ENCODE measurements at regions not wholly inside any gene's neighbourhood (a gene's known extent, or its start where the extent isn't known, plus 50 kb on each side); places are given as distances from the start of the nearest gene placed in this dataset.

- BruUV-seq (replicated peaks): no TSS peak
- CTCF ChIA-PET (ENCODE audit: low intra/inter-chr PET ratio, low total read pairs): no interaction called here
Measured at GRCh38 chr6:117191009-117191408, 74.3 kb upstream of the VGLL2 start.

DNA sequence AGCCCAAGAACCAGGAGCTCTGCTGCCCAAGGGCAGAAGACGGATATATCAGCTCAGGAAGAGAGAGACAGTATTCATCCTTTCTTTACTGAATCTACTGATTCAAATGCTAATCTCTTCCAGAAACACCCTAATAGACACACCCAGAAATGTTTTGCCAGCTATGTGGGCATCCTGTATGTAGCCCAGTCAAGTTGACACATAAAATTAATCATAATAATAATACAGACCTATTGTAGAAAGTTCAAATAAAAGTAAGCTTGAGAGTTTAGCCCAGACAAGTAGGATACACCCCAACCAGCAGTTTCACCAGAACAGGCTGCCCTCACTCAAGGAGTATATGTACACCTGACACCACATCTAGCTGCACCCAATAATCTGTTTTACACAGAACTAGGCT, 73.9 kb upstream of the VGLL2 start:
- ChIA-PET POLR2A (no interaction called here), CTCF (ENCODE audit: low intra/inter-chr PET ratio, low total read pairs) (no interaction called here)
- Histone ChIP-seq H3K4me1 (ENCODE audit: insufficient read depth, low read length) (no peaks in the 10 kb centered on the region), H4K20me1 (ENCODE audit: insufficient read depth, low read length) (no peaks in the 10 kb centered on the region), H3K27ac (ENCODE audit: extremely low read length, insufficient read depth, low read length) (no peak overlapping the region), H3K9ac (ENCODE audit: insufficient read depth, low read depth, low read length) (no peak overlapping the region), H3K36me3 (replicated peaks in 1 of 2; ENCODE audit: control insufficient read depth in 1 of 2, insufficient read depth in 2 of 2, low read length in 2 of 2) (no peaks in the 10 kb centered on the region), H3K27me3 (ENCODE audit: control insufficient read depth in 1 of 2, insufficient read depth in 2 of 2, low read length in 2 of 2) (no peaks in the 10 kb centered on the region), H3K79me2 (ENCODE audit: insufficient read depth, low read length) (no peaks in the 10 kb centered on the region), H3K4me3 (replicated peaks in 1 of 3; ENCODE audit: insufficient read depth in 1 of 3, low read depth in 2 of 3, low read length in 3 of 3) (no peak overlapping the region), H3K4me2 (ENCODE audit: low read depth, low read length) (no peak overlapping the region), H2AFZ (ENCODE audit: low read length) (no peak overlapping the region), H3K9me3 (ENCODE audit: low read length) (no peaks in the 10 kb centered on the region)
- 67% methylated on average over 1 of the region's 1 CpG for WGBS (ENCODE audit: low lambda C conversion rate)
- BruUV-seq (replicated peaks): no TSS peak
- in situ Hi-C loops (cut with HindIII; ENCODE audit: extremely low pct_ligation_motif_present, low pct_unique_long_range_greater_than_20kb) (loop anchor here (10.0 kb wide), 1 partner anchor 317 kb away; the partner anchor contains the start of gene RFX6), intact Hi-C loops (cut with micrococcal nuclease; ENCODE audit: unreplicated experiment) (no loop called here)
- ATAC-seq (no peak), DNase-seq (ENCODE audit: low spot score) (no peak), FAIRE-seq (no peak)
- TF ChIP-seq SKI (IDR thresholded peaks at IDR 0.05; ENCODE audit: partially characterized antibody): no peak
- no peak for TF ChIP-seq SMARCC2 (IDR thresholded peaks at IDR 0.05)
- TF ChIP-seq ZSCAN12 (CRISPR knock-in tag; IDR thresholded peaks at IDR 0.05): no peak
- TF ChIP-seq ZNF33B (CRISPR knock-in tag; IDR thresholded peaks at IDR 0.05): no peak

More at GRCh38 chr6:117191009-117191408, 74.3 kb upstream of the VGLL2 start:
- no peak overlapping the region for H3K4me2 ChIP-seq (ENCODE audit: low read depth, low read length)
- H3K36me3 ChIP-seq (replicated peaks in 1 of 2; ENCODE audit: control insufficient read depth in 1 of 2, insufficient read depth in 2 of 2, low read length in 2 of 2): no peaks in the 10 kb centered on the region
- H3K4me3 ChIP-seq (replicated peaks in 1 of 3; ENCODE audit: insufficient read depth in 1 of 3, low read depth in 2 of 3, low read length in 3 of 3): no peak overlapping the region
- H3K9me3 ChIP-seq (ENCODE audit: low read length): no peaks in the 10 kb centered on the region
- H3K27me3 ChIP-seq (ENCODE audit: control insufficient read depth in 1 of 2, insufficient read depth in 2 of 2, low read length in 2 of 2): no peaks in the 10 kb centered on the region
- H3K79me2 ChIP-seq (ENCODE audit: insufficient read depth, low read length): no peaks in the 10 kb centered on the region
- ATAC-seq: no peak
- no peaks in the 10 kb centered on the region for H3K4me1 ChIP-seq (ENCODE audit: insufficient read depth, low read length)
- in situ Hi-C loops (cut with HindIII; ENCODE audit: extremely low pct_ligation_motif_present, low pct_unique_long_range_greater_than_20kb) (loop anchor here (10.0 kb wide), 1 partner anchor 316 kb away; the partner anchor contains the start of gene RFX6), intact Hi-C loops (cut with micrococcal nuclease; ENCODE audit: unreplicated experiment) (no loop called here)
- no peak for FAIRE-seq
- TF ChIP-seq PPARG (CRISPR knock-in tag; conservative IDR thresholded peaks at IDR 0.05) (no peak), MAFK (conservative IDR thresholded peaks at IDR 0.05 in 1 of 2, IDR thresholded peaks at IDR 0.05 in 1 of 2; ENCODE audit: low read length in 2 of 2) (peak; percentile 68 to 86; a peak in 3 of 4 replicates), MAFF (IDR thresholded peaks at IDR 0.05; ENCODE audit: low read depth, low read length) (peak; percentile 70)
- no peak overlapping the region for H3K9ac ChIP-seq (ENCODE audit: insufficient read depth, low read depth, low read length)
- H4K20me1 ChIP-seq (ENCODE audit: insufficient read depth, low read length): no peaks in the 10 kb centered on the region
- DNase-seq (ENCODE audit: low spot score): no peak
- 3% methylated on average over 5 of the region's 5 CpGs for WGBS (ENCODE audit: low lambda C conversion rate)
- H2AFZ ChIP-seq (ENCODE audit: low read length): no peak overlapping the region
- POLR2A ChIA-PET: no interaction called here
- H3K27ac ChIP-seq (ENCODE audit: extremely low read length, insufficient read depth, low read length): no peak overlapping the region

Data from HepG2 (cell line).